NCI-H2107 (cell line): ENCODE measurements at regions not wholly inside any gene's neighbourhood (a gene's known extent, or its start where the extent isn't known, plus 50 kb on each side); places are given as distances from the start of the nearest gene placed in this dataset.
"Not testable (repeated sequence)": the region's sequence is repeated elsewhere in the genome, so short reads cannot be mapped to it uniquely, and the experiment has no call there.

ENCODE experiments used
- DNase-seq: peaks from one replicate; lab custom pipeline; 2025; lab: John Stamatoyannopoulos, UW

GRCh38 chr5:40453689-40454088 lies 226.0 kb upstream of the PTGER4 start:
- no peak for DNase-seq

- no peak for DNase-seq
Observed at GRCh38 chr5:40452874-40453624, 226.7 kb upstream of the PTGER4 start.

GRCh38 chr5:40447438-40447837 lies 232.3 kb upstream of the PTGER4 start:
- no peak for DNase-seq

GRCh38 chr5:40446910-40447309 lies 232.8 kb upstream of the PTGER4 start:
- no peak for DNase-seq

- DNase-seq, result no peak
Observed at GRCh38 chr5:40442346-40442745, 237.4 kb upstream of the PTGER4 start.

- no peak for DNase-seq
Observed at GRCh38 chr5:40441733-40442132, 238.0 kb upstream of the PTGER4 start.

GRCh38 chr5:40440746-40441145 lies 239.0 kb upstream of the PTGER4 start:
- DNase-seq, result no peak

GRCh38 chr5:40439103-40439502 lies 240.6 kb upstream of the PTGER4 start:
- not testable (repeated sequence) for DNase-seq

GRCh38 chr5:40438646-40439045 lies 241.1 kb upstream of the PTGER4 start:
- DNase-seq, result not testable (repeated sequence)

GRCh38 chr5:40437452-40437861 lies 242.3 kb upstream of the PTGER4 start:
- no peak for DNase-seq

GRCh38 chr5:40436535-40437237 lies 243.0 kb upstream of the PTGER4 start:
- no peak for DNase-seq

GRCh38 chr5:40435706-40436105 lies 244.0 kb upstream of the PTGER4 start:
- not testable (repeated sequence) for DNase-seq

GRCh38 chr5:40432836-40433235 lies 246.9 kb upstream of the PTGER4 start:
- no peak for DNase-seq

GRCh38 chr5:40431734-40432133 lies 248.0 kb upstream of the PTGER4 start:
- no peak for DNase-seq

- DNase-seq, result no peak
Observed at GRCh38 chr5:40430101-40430710, 249.5 kb upstream of the PTGER4 start.

- DNase-seq, result no peak
Observed at GRCh38 chr5:40429258-40430100, 250.2 kb upstream of the PTGER4 start.

GRCh38 chr5:40428815-40429214 lies 250.9 kb upstream of the PTGER4 start:
- no peak for DNase-seq

- DNase-seq, result no peak
Observed at GRCh38 chr5:40428126-40428525, 251.6 kb upstream of the PTGER4 start.

GRCh38 chr5:40417046-40417810 lies 262.5 kb upstream of the PTGER4 start:
- DNase-seq, result not testable (repeated sequence)

- no peak for DNase-seq
Observed at GRCh38 chr5:40416588-40416987, 263.1 kb upstream of the PTGER4 start.

GRCh38 chr5:40416098-40416497 lies 263.6 kb upstream of the PTGER4 start:
- no peak for DNase-seq
